ENCODE measurements at regions not wholly inside any gene's neighbourhood (a gene's known extent, or its start where the extent isn't known, plus 50 kb on each side); places are given as distances from the start of the nearest gene placed in this dataset.

- no peak for TF ChIP-seq CTCF (IDR thresholded peaks at IDR 0.05)
- TF ChIP-seq EZH2 (IDR thresholded peaks at IDR 0.05; ENCODE audit: borderline replicate concordance, insufficient read depth, low read depth, low read length, poor library complexity, severe bottlenecking) = no peak
These were observed 63.4 kb upstream of the LINGO1 start for GRCh38 chr15:77695961-77696582.

All from B cell (primary cell).